Endothelial cell of umbilical vein (primary cell): ENCODE measurements at regions not wholly inside any gene's neighbourhood (a gene's known extent, or its start where the extent isn't known, plus 50 kb on each side); places are given as distances from the start of the nearest gene placed in this dataset.

Experiments used
- CTCF ChIP-seq, 2 donors: IDR thresholded peaks; 1 replicate in 1 of 2; 2 replicates in 1 of 2; pipeline ENCODE4 v1.5.1; 2011; ENCODE audit warnings: low read length in 2 of 2, mild to moderate bottlenecking in 2 of 2, moderate library complexity in 2 of 2, control low read depth in 1 of 2, inconsistent platforms in 1 of 2, low read depth in 1 of 2; ENCODE audit not compliant: insufficient read depth in 1 of 2; ENCODE audit errors: extremely low read depth in 1 of 2
- EZH2 ChIP-seq: IDR thresholded peaks from 2 replicates; pipeline ENCODE4 v1.6.1; 2012; ENCODE audit warnings: borderline replicate concordance, low read depth, mild to moderate bottlenecking, moderate library complexity, low read length, inconsistent platforms; ENCODE audit not compliant: severe bottlenecking
- POLR2A ChIP-seq: IDR thresholded peaks from 2 replicates; pipeline ENCODE4 v1.6.1; 2012; ENCODE audit warnings: low read depth, mild to moderate bottlenecking, control low read depth, low read length

GRCh38 chr2:120662046-120662445 is 73.6 kb upstream of the GLI2 start:
- TF ChIP-seq CTCF (IDR thresholded peaks at IDR 0.05; ENCODE audit: extremely low read depth in 1 of 2, insufficient read depth in 1 of 2, low read depth in 1 of 2, low read length in 2 of 2): no peak
- TF ChIP-seq EZH2: no peak
- no peak for TF ChIP-seq POLR2A
